ENCODE measurements at regions not wholly inside any gene's neighbourhood (a gene's known extent, or its start where the extent isn't known, plus 50 kb on each side); places are given as distances from the start of the nearest gene placed in this dataset.

- TF ChIP-seq EZH2phosphoT487 (conservative IDR thresholded peaks at IDR 0.05; ENCODE audit: low read length), result no peak
- no peak for TF ChIP-seq CTCF (IDR thresholded peaks at IDR 0.05; ENCODE audit: insufficient read depth, low read length, poor library complexity, severe bottlenecking)
Measured at GRCh38 chr5:90162324-90162723, 247.2 kb downstream of the CETN3 start.

Data from SU-DHL-6 (cell line).